ENCODE measurements at regions not wholly inside any gene's neighbourhood (a gene's known extent, or its start where the extent isn't known, plus 50 kb on each side); places are given as distances from the start of the nearest gene placed in this dataset.

GRCh38 chr1:188986745-188987417 is 1490.8 kb downstream of the BRINP3 start:
- TF ChIP-seq, protein P1, sequence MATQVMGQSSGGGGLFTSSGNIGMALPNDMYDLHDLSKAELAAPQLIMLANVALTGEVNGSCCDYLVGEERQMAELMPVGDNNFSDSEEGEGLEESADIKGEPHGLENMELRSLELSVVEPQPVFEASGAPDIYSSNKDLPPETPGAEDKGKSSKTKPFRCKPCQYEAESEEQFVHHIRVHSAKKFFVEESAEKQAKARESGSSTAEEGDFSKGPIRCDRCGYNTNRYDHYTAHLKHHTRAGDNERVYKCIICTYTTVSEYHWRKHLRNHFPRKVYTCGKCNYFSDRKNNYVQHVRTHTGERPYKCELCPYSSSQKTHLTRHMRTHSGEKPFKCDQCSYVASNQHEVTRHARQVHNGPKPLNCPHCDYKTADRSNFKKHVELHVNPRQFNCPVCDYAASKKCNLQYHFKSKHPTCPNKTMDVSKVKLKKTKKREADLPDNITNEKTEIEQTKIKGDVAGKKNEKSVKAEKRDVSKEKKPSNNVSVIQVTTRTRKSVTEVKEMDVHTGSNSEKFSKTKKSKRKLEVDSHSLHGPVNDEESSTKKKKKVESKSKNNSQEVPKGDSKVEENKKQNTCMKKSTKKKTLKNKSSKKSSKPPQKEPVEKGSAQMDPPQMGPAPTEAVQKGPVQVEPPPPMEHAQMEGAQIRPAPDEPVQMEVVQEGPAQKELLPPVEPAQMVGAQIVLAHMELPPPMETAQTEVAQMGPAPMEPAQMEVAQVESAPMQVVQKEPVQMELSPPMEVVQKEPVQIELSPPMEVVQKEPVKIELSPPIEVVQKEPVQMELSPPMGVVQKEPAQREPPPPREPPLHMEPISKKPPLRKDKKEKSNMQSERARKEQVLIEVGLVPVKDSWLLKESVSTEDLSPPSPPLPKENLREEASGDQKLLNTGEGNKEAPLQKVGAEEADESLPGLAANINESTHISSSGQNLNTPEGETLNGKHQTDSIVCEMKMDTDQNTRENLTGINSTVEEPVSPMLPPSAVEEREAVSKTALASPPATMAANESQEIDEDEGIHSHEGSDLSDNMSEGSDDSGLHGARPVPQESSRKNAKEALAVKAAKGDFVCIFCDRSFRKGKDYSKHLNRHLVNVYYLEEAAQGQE (IDR thresholded peaks at IDR 0.05), result no peak
- TF ChIP-seq CBX2 (IDR thresholded peaks at IDR 0.05; ENCODE audit: borderline replicate concordance, low read depth) (no peak), CBX8 (IDR thresholded peaks at IDR 0.05) (no peak), MAX (IDR thresholded peaks at IDR 0.05) (no peak), SREBF2 (IDR thresholded peaks at IDR 0.05) (no peak)
- TF ChIP-seq, protein P2, sequence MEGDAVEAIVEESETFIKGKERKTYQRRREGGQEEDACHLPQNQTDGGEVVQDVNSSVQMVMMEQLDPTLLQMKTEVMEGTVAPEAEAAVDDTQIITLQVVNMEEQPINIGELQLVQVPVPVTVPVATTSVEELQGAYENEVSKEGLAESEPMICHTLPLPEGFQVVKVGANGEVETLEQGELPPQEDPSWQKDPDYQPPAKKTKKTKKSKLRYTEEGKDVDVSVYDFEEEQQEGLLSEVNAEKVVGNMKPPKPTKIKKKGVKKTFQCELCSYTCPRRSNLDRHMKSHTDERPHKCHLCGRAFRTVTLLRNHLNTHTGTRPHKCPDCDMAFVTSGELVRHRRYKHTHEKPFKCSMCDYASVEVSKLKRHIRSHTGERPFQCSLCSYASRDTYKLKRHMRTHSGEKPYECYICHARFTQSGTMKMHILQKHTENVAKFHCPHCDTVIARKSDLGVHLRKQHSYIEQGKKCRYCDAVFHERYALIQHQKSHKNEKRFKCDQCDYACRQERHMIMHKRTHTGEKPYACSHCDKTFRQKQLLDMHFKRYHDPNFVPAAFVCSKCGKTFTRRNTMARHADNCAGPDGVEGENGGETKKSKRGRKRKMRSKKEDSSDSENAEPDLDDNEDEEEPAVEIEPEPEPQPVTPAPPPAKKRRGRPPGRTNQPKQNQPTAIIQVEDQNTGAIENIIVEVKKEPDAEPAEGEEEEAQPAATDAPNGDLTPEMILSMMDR (IDR thresholded peaks at IDR 0.05), result no peak

Measured in A549 (cell line).